ENCODE measurements at regions not wholly inside any gene's neighbourhood (a gene's known extent, or its start where the extent isn't known, plus 50 kb on each side); places are given as distances from the start of the nearest gene placed in this dataset.

- TF ChIP-seq CTCF (IDR thresholded peaks at IDR 0.05) = no peak
- no peak for TF ChIP-seq POLR2A (IDR thresholded peaks at IDR 0.05)
Measured at GRCh38 chr11:10917802-10918201, 59.9 kb upstream of the ZBED5 start.
